MM.1S (cell line): ENCODE measurements at regions not wholly inside any gene's neighbourhood (a gene's known extent, or its start where the extent isn't known, plus 50 kb on each side); places are given as distances from the start of the nearest gene placed in this dataset.

Source experiments
- CTCF ChIP-seq: fragments of 300-600 bp; sonication (generic); IDR thresholded peaks from 2 replicates; pipeline ENCODE4 v1.5.1; 2016; ENCODE audit warnings: antibody characterized with exemption, low read length, mixed read lengths
- EZH2 ChIP-seq: fragments of 300-600 bp; sonication (generic); optimal IDR thresholded peaks from 2 replicates; pipeline ENCODE3; 2017; ENCODE audit warnings: low read depth, mild to moderate bottlenecking, antibody characterized with exemption, low read length, mixed read lengths
- EZH2phosphoT487 ChIP-seq: fragments of 300-600 bp; sonication (generic); IDR thresholded peaks from 2 replicates; pipeline ENCODE4 v1.6.1; 2018; ENCODE audit warnings: antibody characterized with exemption, low read length

GRCh38 chr2:160838147-160838546, 322.1 kb upstream of the TANK start:
- no peak for TF ChIP-seq CTCF
- no peak for TF ChIP-seq EZH2
- no peak for TF ChIP-seq EZH2phosphoT487
